A549 (cell line): ENCODE measurements at regions not wholly inside any gene's neighbourhood (a gene's known extent, or its start where the extent isn't known, plus 50 kb on each side); places are given as distances from the start of the nearest gene placed in this dataset.
A peak's percentile ranks its signal among the peaks of the same experiment; 100 is the strongest.
"Not testable (repeated sequence)": the region's sequence is repeated elsewhere in the genome, so short reads cannot be mapped to it uniquely, and the experiment has no call there.

Experiments used
- ATAC-seq, 2 experiments: fragments of 200-7000 bp in 1 of 2; fragments of >200 bp in 1 of 2; cut with Nextera tagmentation in 1 of 2; cut with Tn5 transposase in 1 of 2; 3 replicates each; pipeline versions ENCODE4 v1.8.0 to v1.9.1; 2018 to 2020; ENCODE audit warnings: mild to moderate bottlenecking in 1 of 2, moderate library complexity in 1 of 2
- CTCF ChIA-PET: fragments of 300-600 bp; sonication (Branson Sonifier 250); formaldehyde crosslinking; extraction: SDS; loops from one replicate; lab custom pipeline; 2021; ENCODE audit warnings: antibody characterized with exemption, inconsistent platforms; lab: Yijun Ruan, JAX
- POLR2A ChIA-PET: fragments of 350-600 bp; formaldehyde crosslinking; extraction: SDS; loops from one replicate; lab custom pipeline; 2021; ENCODE audit warnings: antibody characterized with exemption, inconsistent platforms; lab: Yijun Ruan, JAX
- DNase-seq, 2 experiments: peaks; one replicate each; pipeline versions ENCODE4 v3.0.0 to v3.0.0-alpha.2; 2011 to 2016; ENCODE audit warnings: low read depth in 1 of 2, low spot score in 1 of 2
- FAIRE-seq: peaks from 2 replicates; lab custom pipeline; 2011; peaks lifted over from hg19 to GRCh38; lab: Jason Lieb, UNC
- H3K27ac ChIP-seq, 2 experiments: fragments of >200 bp; sonication (Bioruptor Twin); formaldehyde crosslinking; 3 replicates each; pipeline ENCODE4 v1.5.1; 2016 to 2017
- H3K4me1 ChIP-seq: fragments of >200 bp; sonication (Bioruptor Twin); formaldehyde crosslinking; 3 replicates; pipeline ENCODE4 v1.6.1; 2016
- H3K4me2 ChIP-seq: fragments of >200 bp; sonication (Bioruptor Twin); formaldehyde crosslinking; 3 replicates; pipeline ENCODE4 v1.6.1; 2016
- H3K4me3 ChIP-seq: fragments of >200 bp; sonication (Bioruptor Twin); formaldehyde crosslinking; 3 replicates; pipeline ENCODE4 v1.5.1; 2016
- H3K9me3 ChIP-seq: fragments of >200 bp; sonication (Bioruptor Twin); formaldehyde crosslinking; 3 replicates; pipeline ENCODE4 v1.6.1; 2016
- BHLHE40 ChIP-seq: IDR thresholded peaks from 2 replicates; pipeline ENCODE4 v1.6.1; 2012; ENCODE audit warnings: low read depth, low read length, inconsistent platforms
- CBX8 ChIP-seq: fragments of 200-600 bp; sonication (generic); IDR thresholded peaks from 2 replicates; pipeline ENCODE4 v1.6.1; 2016
- CEBPB ChIP-seq, 2 experiments: fragments of >200 bp in 1 of 2; sonication (Bioruptor Twin) in 1 of 2; formaldehyde crosslinking in 1 of 2; IDR thresholded peaks; 2 replicates each; pipeline ENCODE4 v1.6.1; 2012 to 2016
- CHD4 ChIP-seq: fragments of 200-600 bp; sonication (generic); IDR thresholded peaks from 2 replicates; pipeline ENCODE4 v1.6.1; 2016; ENCODE audit warnings: antibody characterized with exemption, mild to moderate bottlenecking, borderline replicate concordance
- FOSB ChIP-seq: fragments of 250-450 bp; sonication (Bioruptor Pico); IDR thresholded peaks from 2 replicates; pipeline ENCODE4 v1.5.0; 2020; ENCODE audit warnings: mild to moderate bottlenecking, moderate library complexity
- FOSL2 ChIP-seq, 2 experiments: fragments of 450-650 bp in 1 of 2; fragments of >200 bp in 1 of 2; sonication (Bioruptor Twin) in 1 of 2; formaldehyde crosslinking; IDR thresholded peaks; 2 replicates each; pipeline versions ENCODE4 v1.5.0 to v1.6.1; 2016 to 2020; ENCODE audit warnings: mild to moderate bottlenecking in 1 of 2, moderate library complexity in 1 of 2
- FOXS1 ChIP-seq: fragments of 250-450 bp; sonication (Bioruptor Pico); IDR thresholded peaks from 2 replicates; pipeline ENCODE4 v1.5.0; 2020; ENCODE audit warnings: mild to moderate bottlenecking, moderate library complexity
- GATA3 ChIP-seq: IDR thresholded peaks from 2 replicates; pipeline ENCODE4 v1.6.1; 2012; ENCODE audit warnings: borderline replicate concordance
- HOXB13 ChIP-seq: fragments of 250-450 bp; sonication (Bioruptor Pico); IDR thresholded peaks from 2 replicates; pipeline ENCODE4 v1.5.0; 2020; ENCODE audit warnings: low read depth, mild to moderate bottlenecking, moderate library complexity
- JUN ChIP-seq, 2 experiments: fragments of >200 bp; sonication (Bioruptor Twin); formaldehyde crosslinking; IDR thresholded peaks; 2 replicates in 1 of 2; 3 replicates in 1 of 2; pipeline ENCODE4 v1.6.1; 2016 to 2017
- MAFK ChIP-seq: fragments of 450-650 bp; IDR thresholded peaks from 2 replicates; pipeline ENCODE4 v1.6.1; 2014; ENCODE audit not compliant: partially characterized antibody
- MYC ChIP-seq: IDR thresholded peaks from 2 replicates; pipeline ENCODE4 v1.6.1; 2012; ENCODE audit warnings: mild to moderate bottlenecking, inconsistent platforms, low read length, improper control_type of control experiment, borderline replicate concordance
- NFE2L2 ChIP-seq: fragments of 150-350 bp; conservative IDR thresholded peaks from 2 replicates; pipeline ENCODE4 v1.6.1; 2014; ENCODE audit warnings: low read length
- NR3C1 ChIP-seq: fragments of >200 bp; sonication (Bioruptor Twin); formaldehyde crosslinking; IDR thresholded peaks from 3 replicates; pipeline ENCODE4 v1.6.1; 2017
- POLR2AphosphoS2 ChIP-seq: conservative IDR thresholded peaks from 2 replicates; pipeline ENCODE4 v1.6.1; 2012; ENCODE audit warnings: low read length, improper control_type of control experiment, inconsistent platforms
- SMC3 ChIP-seq: fragments of >200 bp; sonication (Bioruptor Twin); formaldehyde crosslinking; IDR thresholded peaks from 3 replicates; pipeline ENCODE4 v1.6.1; 2018; ENCODE audit warnings: inconsistent platforms
- WGBS: methylation state at CpG from one replicate; pipeline ENCODE4 v1.1.6; 2017; ENCODE audit errors: missing lambda C conversion rate; 5-methylcytosine and 5-hydroxymethylcytosine counted together
- TF ChIP-seq, protein P1 (sequence below): fragments of >200 bp; sonication (Bioruptor Twin); formaldehyde crosslinking; IDR thresholded peaks from 3 replicates; pipeline ENCODE4 v1.5.1; 2016
- TF ChIP-seq, protein P2 (sequence below): fragments of >200 bp; sonication (Bioruptor Twin); formaldehyde crosslinking; IDR thresholded peaks from 2 replicates; pipeline ENCODE4 v1.6.1; 2016
- TF ChIP-seq, protein P3 (sequence below): IDR thresholded peaks from 2 replicates; pipeline ENCODE4 v1.6.1; 2012
- TF ChIP-seq, protein P4 (sequence below): IDR thresholded peaks from 2 replicates; pipeline ENCODE4 v1.6.1; 2012

DNA sequence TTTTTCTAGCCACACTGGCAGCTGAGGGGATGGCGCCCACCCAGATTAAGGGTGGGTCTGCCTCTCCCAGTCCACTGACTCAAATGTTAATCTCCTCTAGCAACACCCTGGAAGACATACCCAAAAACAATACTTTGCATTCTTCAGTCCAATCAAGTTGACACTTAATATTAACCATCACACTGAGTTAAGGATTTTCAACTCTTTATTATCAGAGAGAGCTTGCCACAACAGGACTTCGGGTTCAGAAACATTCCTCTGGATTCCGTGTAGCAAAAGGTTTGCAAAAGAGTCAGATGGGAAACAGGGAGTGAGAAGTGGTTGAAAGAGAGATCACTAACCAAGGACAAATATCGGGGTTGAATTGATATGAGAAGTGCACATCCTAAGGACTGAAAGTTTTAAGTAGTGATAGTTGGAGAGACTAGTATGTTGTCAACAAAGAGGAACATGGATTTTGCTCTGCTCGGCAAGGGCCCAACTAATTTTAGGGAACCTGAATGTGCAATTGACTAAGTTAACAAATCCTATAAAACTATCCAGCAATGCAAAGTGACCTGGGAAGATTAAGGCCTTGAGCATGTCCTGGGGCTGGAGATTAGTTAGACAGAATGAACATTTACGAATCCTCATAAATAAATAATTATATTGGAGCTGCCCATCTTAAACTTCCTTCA lies 137.0 kb upstream of the TENT5A start (continued):
- TF ChIP-seq NR3C1 (no peak), HOXB13 (CRISPR knock-in tag) (no peak), CHD4 (no peak), GATA3 (no peak), JUN (IDR thresholded peaks at IDR 0.05) (no peak)

DNA sequence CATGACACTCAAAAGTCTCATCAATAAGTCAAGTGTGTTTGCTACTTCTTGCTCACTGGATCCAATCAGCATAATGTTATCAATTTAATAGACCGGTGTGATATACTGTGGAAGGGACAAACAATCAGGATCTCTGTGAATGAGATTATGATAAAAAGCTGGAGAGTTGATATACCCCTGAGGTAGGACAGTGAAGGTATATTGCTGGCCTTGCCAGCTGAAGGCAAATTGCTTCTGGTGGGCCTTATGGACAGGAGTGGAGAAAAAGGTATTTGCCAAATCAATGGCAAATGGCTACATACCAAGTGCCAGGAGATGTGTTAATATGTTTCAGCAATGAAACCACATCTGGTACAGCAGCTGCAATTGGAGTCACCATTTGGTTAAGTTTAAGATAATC lies 134.4 kb upstream of the TENT5A start:
- FAIRE-seq, CTCF ChIA-PET, H3K4me1 ChIP-seq, H3K27ac ChIP-seq, ATAC-seq, H3K9me3 ChIP-seq, H3K4me2 ChIP-seq, H3K4me3 ChIP-seq, POLR2A ChIA-PET, DNase-seq: not testable (repeated sequence)
- 67% methylated on average over 1 of the region's 1 CpG for WGBS

DNA sequence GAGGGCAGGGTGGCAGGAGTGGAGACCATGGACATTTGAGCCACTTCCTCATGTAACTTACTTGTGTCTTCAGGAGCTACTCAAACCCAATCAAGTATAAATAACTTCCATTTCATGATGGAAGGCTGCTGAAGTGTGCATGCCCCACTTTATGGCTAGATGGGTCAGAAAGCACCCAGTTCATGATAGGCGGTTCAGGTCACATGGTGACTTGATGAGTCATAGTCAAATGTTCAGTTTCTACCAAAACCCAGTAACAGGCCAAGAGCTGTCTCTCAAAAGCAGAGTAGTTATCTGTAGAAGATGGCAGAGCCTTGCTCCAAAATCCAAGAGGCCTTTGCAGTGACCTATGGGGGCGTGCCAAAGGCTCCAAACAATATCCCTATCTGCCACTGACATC lies 133.7 kb upstream of the TENT5A start:
- no peak for TF ChIP-seq SMC3
- no peak for TF ChIP-seq CEBPB (IDR thresholded peaks at IDR 0.05)
- TF ChIP-seq, protein P1, sequence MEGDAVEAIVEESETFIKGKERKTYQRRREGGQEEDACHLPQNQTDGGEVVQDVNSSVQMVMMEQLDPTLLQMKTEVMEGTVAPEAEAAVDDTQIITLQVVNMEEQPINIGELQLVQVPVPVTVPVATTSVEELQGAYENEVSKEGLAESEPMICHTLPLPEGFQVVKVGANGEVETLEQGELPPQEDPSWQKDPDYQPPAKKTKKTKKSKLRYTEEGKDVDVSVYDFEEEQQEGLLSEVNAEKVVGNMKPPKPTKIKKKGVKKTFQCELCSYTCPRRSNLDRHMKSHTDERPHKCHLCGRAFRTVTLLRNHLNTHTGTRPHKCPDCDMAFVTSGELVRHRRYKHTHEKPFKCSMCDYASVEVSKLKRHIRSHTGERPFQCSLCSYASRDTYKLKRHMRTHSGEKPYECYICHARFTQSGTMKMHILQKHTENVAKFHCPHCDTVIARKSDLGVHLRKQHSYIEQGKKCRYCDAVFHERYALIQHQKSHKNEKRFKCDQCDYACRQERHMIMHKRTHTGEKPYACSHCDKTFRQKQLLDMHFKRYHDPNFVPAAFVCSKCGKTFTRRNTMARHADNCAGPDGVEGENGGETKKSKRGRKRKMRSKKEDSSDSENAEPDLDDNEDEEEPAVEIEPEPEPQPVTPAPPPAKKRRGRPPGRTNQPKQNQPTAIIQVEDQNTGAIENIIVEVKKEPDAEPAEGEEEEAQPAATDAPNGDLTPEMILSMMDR = no peak
- TF ChIP-seq FOSB (CRISPR knock-in tag) = no peak
- TF ChIP-seq, protein P2, sequence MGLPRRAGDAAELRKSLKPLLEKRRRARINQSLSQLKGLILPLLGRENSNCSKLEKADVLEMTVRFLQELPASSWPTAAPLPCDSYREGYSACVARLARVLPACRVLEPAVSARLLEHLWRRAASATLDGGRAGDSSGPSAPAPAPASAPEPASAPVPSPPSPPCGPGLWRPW = no peak
- TF ChIP-seq NFE2L2 = no peak
- TF ChIP-seq, protein P3, sequence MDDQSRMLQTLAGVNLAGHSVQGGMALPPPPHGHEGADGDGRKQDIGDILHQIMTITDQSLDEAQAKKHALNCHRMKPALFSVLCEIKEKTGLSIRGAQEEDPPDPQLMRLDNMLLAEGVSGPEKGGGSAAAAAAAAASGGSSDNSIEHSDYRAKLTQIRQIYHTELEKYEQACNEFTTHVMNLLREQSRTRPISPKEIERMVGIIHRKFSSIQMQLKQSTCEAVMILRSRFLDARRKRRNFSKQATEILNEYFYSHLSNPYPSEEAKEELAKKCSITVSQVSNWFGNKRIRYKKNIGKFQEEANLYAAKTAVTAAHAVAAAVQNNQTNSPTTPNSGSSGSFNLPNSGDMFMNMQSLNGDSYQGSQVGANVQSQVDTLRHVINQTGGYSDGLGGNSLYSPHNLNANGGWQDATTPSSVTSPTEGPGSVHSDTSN = no peak
- no peak for TF ChIP-seq NR3C1
- TF ChIP-seq FOXS1 (CRISPR knock-in tag) = no peak
- TF ChIP-seq FOSL2 (IDR thresholded peaks at IDR 0.05) = no peak
- no peak for TF ChIP-seq FOSL2 (CRISPR knock-in tag; IDR thresholded peaks at IDR 0.05)
- TF ChIP-seq BHLHE40 = no peak
- no peak for TF ChIP-seq MYC
- no peak for TF ChIP-seq POLR2AphosphoS2
- no peak for TF ChIP-seq CBX8
- TF ChIP-seq, protein P4, sequence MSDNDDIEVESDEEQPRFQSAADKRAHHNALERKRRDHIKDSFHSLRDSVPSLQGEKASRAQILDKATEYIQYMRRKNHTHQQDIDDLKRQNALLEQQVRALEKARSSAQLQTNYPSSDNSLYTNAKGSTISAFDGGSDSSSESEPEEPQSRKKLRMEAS = no peak
- no peak overlapping the region for H3K4me3 ChIP-seq
- H3K27ac ChIP-seq = no peak overlapping the region
- ChIA-PET CTCF (no interaction called here), POLR2A (no interaction called here)
- no peaks in the 10 kb centered on the region for H3K4me1 ChIP-seq
- no peak overlapping the region for H3K4me2 ChIP-seq
- no peak for ATAC-seq
- DNase-seq = no peak
- FAIRE-seq = no peak
- no peaks in the 10 kb centered on the region for H3K9me3 ChIP-seq
- WGBS = 48% methylated on average over 2 of the region's 2 CpGs

DNA sequence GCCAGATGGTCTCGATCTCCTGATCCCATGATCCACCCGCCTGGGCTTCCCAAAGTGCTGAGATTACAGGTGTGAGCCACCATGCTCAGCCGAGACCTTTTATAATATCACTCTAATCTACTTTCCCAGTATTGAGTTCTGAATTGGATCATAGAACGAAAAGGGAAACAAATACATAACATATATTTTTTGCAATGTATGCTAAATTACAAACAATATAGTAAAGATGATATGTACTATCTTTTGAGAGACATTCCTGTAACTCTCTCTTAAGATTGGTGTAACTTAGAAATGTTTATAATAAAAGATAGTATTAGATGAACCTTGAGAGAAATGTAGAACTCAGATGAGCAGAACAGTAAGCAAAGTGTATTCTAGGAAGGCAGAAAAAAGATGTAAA lies 129.2 kb upstream of the TENT5A start:
- 68% methylated on average over 4 of the region's 4 CpGs for WGBS
- Histone ChIP-seq H3K4me3 (no peak overlapping the region), H3K9me3 (no peaks in the 10 kb centered on the region), H3K4me1 (no peaks in the 10 kb centered on the region), H3K27ac (no peak overlapping the region), H3K4me2 (no peak overlapping the region)
- TF ChIP-seq MAFK (peak; percentile 56), CEBPB (IDR thresholded peaks at IDR 0.05) (no peak)
- ATAC-seq (no peak), FAIRE-seq (no peak), DNase-seq (no peak)
- ChIA-PET CTCF (interaction anchor here (0.6 kb wide), 1 partner anchor 65 kb away, joined by 3 read pairs; no protein-coding TSS in a partner anchor), POLR2A (no interaction called here)
